ENCODE measurements at regions not wholly inside any gene's neighbourhood (a gene's known extent, or its start where the extent isn't known, plus 50 kb on each side); places are given as distances from the start of the nearest gene placed in this dataset.

- DNase-seq (ENCODE audit: low read depth): peak; percentile 62
- no peak for TF ChIP-seq CTCF (conservative IDR thresholded peaks at IDR 0.05; ENCODE audit: control insufficient read depth, insufficient read depth, low read depth, low read length)
- H3K4me3 ChIP-seq (ENCODE audit: control insufficient read depth, low read depth, low read length): no peak overlapping the region
Measured at GRCh38 chr16:66036184-66036583, 330.3 kb upstream of the CDH5 start.

GRCh38 chr16:66035096-66035495 is 331.4 kb upstream of the CDH5 start:
- no peak for TF ChIP-seq CTCF (conservative IDR thresholded peaks at IDR 0.05; ENCODE audit: control insufficient read depth, insufficient read depth, low read depth, low read length)
- peak; percentile 28 for DNase-seq (ENCODE audit: low read depth)
- H3K4me3 ChIP-seq (ENCODE audit: control insufficient read depth, low read depth, low read length): no peak overlapping the region

GRCh38 chr16:66032841-66033240 is 333.6 kb upstream of the CDH5 start:
- H3K4me3 ChIP-seq (ENCODE audit: control insufficient read depth, low read depth, low read length): no peak overlapping the region
- TF ChIP-seq CTCF (conservative IDR thresholded peaks at IDR 0.05; ENCODE audit: control insufficient read depth, insufficient read depth, low read depth, low read length): no peak
- no peak for DNase-seq (ENCODE audit: low read depth)

- peak; percentile 83 for DNase-seq (ENCODE audit: low read depth)
- TF ChIP-seq CTCF (conservative IDR thresholded peaks at IDR 0.05; ENCODE audit: control insufficient read depth, insufficient read depth, low read depth, low read length): no peak
- no peak overlapping the region for H3K4me3 ChIP-seq (ENCODE audit: control insufficient read depth, low read depth, low read length)
Measured at GRCh38 chr16:66030036-66030435, 336.5 kb upstream of the CDH5 start.

- peak; percentile 96 for DNase-seq (ENCODE audit: low read depth)
- no peak for TF ChIP-seq CTCF (conservative IDR thresholded peaks at IDR 0.05; ENCODE audit: control insufficient read depth, insufficient read depth, low read depth, low read length)
- H3K4me3 ChIP-seq (ENCODE audit: control insufficient read depth, low read depth, low read length): no peak overlapping the region
Measured at GRCh38 chr16:66028510-66029216, 337.8 kb upstream of the CDH5 start.

- no peak overlapping the region for H3K4me3 ChIP-seq (ENCODE audit: control insufficient read depth, low read depth, low read length)
- DNase-seq (ENCODE audit: low read depth): no peak
- TF ChIP-seq CTCF (conservative IDR thresholded peaks at IDR 0.05; ENCODE audit: control insufficient read depth, insufficient read depth, low read depth, low read length): no peak
Measured at GRCh38 chr16:66026787-66027330, 339.6 kb upstream of the CDH5 start.

All from fibroblast of mammary gland (primary cell).